GM19463 (cell line): ENCODE measurements at regions not wholly inside any gene's neighbourhood (a gene's known extent, or its start where the extent isn't known, plus 50 kb on each side); places are given as distances from the start of the nearest gene placed in this dataset.

ENCODE experiments used
- ATAC-seq: cut with Tn5 transposase; IDR thresholded peaks from one replicate; pipeline ENCODE4 v1.9.1; 2021; ENCODE audit warnings: mild to moderate bottlenecking, moderate library complexity; ENCODE audit not compliant: unreplicated experiment

- no peak for ATAC-seq
These were observed 134.1 kb upstream of the SLC10A2 start for GRCh38 chr13:103200118-103200885.

DNA sequence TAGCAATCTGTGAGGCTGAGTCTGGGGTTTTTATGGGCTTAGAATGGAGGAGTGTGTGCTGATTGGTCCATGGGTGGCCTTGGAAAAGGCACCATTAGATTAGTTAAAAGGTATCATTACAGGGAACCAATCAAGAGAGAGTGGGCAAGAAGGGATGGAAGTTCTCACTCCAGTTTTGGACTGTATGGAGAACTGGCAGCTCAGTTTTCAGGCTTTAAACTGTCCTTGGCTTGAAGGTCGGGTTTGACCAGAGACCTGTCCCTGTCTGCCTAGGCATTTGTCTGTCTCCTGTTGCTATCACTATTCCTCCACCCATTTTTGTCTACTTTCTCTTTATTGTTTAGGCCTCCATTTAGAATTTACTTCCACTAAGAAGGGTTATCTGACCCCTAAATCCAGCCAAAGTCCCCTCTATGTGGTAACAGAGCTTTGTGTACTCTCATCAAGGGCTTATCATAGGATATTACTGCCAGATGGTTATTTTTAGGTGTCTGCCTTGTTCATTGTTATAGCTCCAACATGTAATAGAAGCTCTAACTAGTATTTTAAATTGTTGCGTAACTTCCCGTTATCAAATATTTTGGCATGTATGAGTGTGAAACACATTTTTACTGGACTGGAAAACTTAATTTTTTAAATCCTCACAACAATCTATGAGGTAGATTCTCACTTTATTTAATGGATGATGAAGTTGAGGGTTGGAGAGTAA is 133.3 kb upstream of the SLC10A2 start:
- ATAC-seq, result no peak

DNA sequence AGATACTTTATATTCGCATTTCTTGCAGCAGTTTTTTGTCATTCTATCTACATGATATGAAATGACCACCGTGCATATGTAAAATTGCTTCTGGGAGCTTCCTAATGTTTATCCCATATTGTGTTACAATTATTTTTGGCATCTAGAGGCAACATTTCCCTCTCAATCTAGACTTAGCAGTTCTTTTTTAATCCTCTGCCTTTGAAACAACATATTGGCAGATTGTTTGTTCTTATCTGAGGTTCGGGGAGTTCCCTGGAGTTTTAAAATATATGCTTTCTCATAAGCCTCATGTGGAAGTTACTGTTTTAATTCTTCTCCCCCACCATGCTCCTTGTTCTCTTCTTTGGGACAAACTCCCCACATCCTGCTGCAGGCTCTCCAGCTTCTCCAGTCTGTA is 130.1 kb upstream of the SLC10A2 start:
- ATAC-seq, result no peak

GRCh38 chr13:103195762-103196161 is 129.5 kb upstream of the SLC10A2 start:
- ATAC-seq, result no peak

GRCh38 chr13:103194871-103195270 is 128.7 kb upstream of the SLC10A2 start:
- ATAC-seq, result no peak

DNA sequence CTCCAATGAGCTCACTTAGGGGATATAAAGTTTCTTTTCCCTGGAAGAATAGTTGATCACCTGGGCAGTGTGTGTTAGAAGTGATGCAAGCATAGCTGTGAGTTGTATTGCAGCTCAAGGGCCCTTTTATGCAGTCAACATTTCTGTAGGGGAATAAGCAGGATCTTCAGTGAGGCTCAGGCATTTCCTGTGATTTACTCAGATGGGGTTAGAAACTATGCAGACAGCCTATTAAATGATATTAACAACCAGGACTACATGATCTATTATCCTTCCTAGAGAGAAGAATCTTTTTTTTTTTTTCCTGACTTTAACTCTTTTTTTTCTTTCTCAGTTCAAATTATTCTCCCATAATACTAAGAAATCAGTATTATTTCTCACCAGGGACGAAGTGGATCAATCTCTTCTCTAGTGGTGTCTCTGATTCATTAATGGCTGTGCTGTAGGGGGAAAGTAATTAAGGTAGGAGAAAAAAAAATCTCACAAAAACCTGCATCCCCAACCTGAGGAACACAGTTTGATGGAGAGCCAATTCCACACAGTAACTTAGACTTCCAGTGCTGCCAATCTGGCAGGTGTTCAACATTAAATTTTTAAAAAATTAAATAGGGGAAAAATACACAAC is 126.4 kb upstream of the SLC10A2 start:
- ATAC-seq, result no peak

GRCh38 chr13:103190841-103191240 is 124.6 kb upstream of the SLC10A2 start:
- ATAC-seq, result no peak

GRCh38 chr13:103188713-103189326 is 122.6 kb upstream of the SLC10A2 start:
- no peak for ATAC-seq

DNA sequence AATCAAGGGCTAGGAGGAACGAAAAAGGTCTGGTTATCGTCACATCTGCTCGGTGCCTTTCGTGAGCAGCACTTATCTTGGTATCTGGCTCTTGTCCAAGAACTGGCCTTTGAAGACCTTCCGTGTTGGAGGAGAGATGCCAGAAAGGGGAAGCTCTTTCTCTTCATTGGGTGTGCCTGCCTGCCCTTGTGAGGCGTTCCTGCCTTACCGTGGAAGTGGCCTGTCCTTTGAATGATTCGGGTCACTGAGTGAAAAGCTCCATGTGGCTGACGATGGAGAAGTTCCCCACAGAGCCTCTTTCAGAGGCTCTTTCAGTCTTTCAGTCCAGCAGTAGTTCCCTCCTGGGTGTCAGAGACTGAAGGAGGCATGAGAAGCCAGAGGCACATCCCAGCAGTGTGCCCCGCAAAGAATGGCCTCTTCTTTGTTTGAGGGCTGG is 121.5 kb upstream of the SLC10A2 start:
- ATAC-seq, result no peak

GRCh38 chr13:103184413-103184812 is 118.2 kb upstream of the SLC10A2 start:
- ATAC-seq, result peak; percentile 54

GRCh38 chr13:103178986-103179943 is 113.0 kb upstream of the SLC10A2 start:
- ATAC-seq, result no peak

- ATAC-seq, result no peak
These were observed 108.7 kb upstream of the SLC10A2 start for GRCh38 chr13:103174966-103175365.

DNA sequence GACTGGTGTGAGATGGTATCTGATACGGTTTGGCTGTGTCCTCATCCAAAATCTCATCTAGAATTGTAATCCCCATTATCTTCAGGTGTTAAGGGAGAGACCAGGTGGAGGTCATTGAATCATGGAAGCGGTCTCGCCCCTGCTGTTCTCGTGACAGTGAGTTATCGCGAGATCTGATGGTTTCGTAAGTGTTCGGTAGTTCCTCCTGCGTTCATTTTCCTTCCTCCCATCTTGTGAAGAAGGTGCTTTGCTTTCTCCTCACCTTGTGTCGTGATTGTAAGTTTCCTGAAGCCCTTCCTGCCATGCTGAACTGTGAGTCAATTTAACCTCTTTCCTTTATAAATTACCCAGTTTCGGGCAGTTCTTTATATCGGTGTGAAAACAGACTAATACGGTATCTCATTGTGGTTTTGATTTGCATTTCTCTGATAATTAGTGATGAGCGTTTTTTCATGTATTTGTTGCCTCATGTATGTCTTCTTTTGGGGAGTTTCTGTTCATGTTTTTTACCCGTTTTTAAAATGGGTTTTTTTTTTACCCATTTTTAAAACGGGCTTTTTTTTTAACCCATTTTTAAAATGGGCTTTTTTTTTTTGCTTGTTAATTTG is 102.8 kb upstream of the SLC10A2 start:
- ATAC-seq, result peak; percentile 52

GRCh38 chr13:103164251-103164650 is 98.0 kb upstream of the SLC10A2 start:
- ATAC-seq, result no peak

DNA sequence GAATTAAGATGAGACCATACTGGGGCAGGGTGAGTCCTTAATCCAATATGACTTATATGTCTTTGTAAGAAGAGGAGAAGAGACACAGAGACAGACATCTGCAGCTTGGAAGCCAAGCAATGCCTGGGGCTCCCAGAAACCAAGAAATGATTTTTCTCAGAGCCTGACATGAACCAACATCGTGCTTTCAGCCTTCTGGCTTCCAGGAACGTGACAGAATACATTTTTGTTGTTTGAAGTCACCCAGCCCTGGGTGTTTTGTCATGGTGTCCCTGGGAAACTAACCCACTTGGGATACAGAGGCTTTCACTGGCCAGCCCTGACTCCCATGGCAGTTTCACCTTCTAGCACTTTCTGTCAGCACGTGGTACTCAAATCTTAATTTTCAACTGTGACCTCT is 95.3 kb upstream of the SLC10A2 start:
- ATAC-seq, result no peak

GRCh38 chr13:103157434-103158145 is 91.4 kb upstream of the SLC10A2 start:
- no peak for ATAC-seq

- no peak for ATAC-seq
These were observed 90.8 kb upstream of the SLC10A2 start for GRCh38 chr13:103157016-103157415.

GRCh38 chr13:103156346-103156998 is 90.3 kb upstream of the SLC10A2 start:
- no peak for ATAC-seq

DNA sequence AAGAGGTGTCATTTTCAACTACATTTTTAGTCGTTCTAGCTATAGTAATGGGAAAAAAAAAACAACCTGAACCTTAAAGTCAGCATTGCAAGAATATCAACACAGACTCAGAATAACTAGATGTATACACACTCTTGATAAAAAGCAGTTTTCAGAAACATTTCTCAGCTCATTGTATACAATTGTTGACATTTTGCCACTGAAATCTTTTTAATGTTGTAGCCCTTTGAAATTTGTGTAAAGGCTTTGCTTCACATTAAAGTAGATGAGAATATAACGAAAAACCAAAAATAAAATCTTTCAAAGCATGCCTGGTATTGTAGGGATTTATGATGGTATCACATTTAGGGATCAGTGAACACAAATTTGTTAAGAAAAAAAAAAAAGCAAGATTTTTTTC is 87.2 kb upstream of the SLC10A2 start:
- ATAC-seq, result no peak
